HG03039 (cell line): ENCODE measurements at regions not wholly inside any gene's neighbourhood (a gene's known extent, or its start where the extent isn't known, plus 50 kb on each side); places are given as distances from the start of the nearest gene placed in this dataset.

Source experiments
- ATAC-seq: cut with Tn5 transposase; IDR thresholded peaks from one replicate; pipeline ENCODE4 v1.9.1; 2021; ENCODE audit warnings: mild to moderate bottlenecking, moderate library complexity; ENCODE audit not compliant: unreplicated experiment

GRCh38 chr7:131624536-131624935 is 68.1 kb upstream of the PODXL start:
- ATAC-seq: no peak

GRCh38 chr7:131623154-131623553 is 66.7 kb upstream of the PODXL start:
- ATAC-seq: no peak

GRCh38 chr7:131621652-131622051 is 65.2 kb upstream of the PODXL start:
- no peak for ATAC-seq

GRCh38 chr7:131620673-131621609 is 64.5 kb upstream of the PODXL start:
- ATAC-seq: no peak

- no peak for ATAC-seq
Measured at GRCh38 chr7:131619336-131620305, 63.2 kb upstream of the PODXL start.

- ATAC-seq: no peak
Measured at GRCh38 chr7:131618391-131618790, 62.0 kb upstream of the PODXL start.

- no peak for ATAC-seq
Measured at GRCh38 chr7:131616487-131617200, 60.2 kb upstream of the PODXL start.

- ATAC-seq: no peak
Measured at GRCh38 chr7:131613909-131614308, 57.5 kb upstream of the PODXL start.

- no peak for ATAC-seq
Measured at GRCh38 chr7:131610007-131610406, 53.6 kb upstream of the PODXL start.

GRCh38 chr7:131608116-131608500 is 51.7 kb upstream of the PODXL start:
- no peak for ATAC-seq

- no peak for ATAC-seq
Measured at GRCh38 chr7:131607291-131608115, 51.1 kb upstream of the PODXL start.

GRCh38 chr7:131606346-131607290 is 50.2 kb upstream of the PODXL start:
- no peak for ATAC-seq
